ENCODE measurements at regions not wholly inside any gene's neighbourhood (a gene's known extent, or its start where the extent isn't known, plus 50 kb on each side); places are given as distances from the start of the nearest gene placed in this dataset.

DNA sequence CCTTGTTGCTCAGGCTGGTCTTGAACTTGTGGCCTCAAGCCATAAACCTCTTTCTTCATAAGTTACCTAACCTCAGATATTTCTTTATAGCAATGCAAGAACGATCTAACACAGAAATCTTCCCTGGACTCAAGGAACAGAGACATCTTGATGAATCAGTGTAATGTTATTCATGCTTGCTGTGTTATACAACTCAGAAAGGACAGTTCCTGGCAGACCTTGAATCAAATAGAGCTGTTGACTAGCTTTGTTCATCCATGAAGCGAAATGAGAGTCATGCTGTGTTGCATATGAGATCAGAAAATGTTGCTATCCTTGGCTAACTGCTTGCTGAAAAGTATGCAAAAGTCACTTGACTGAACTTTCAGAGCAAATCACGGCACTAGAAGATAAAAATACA, 72.6 kb upstream of the ARHGAP24 start:
- Histone ChIP-seq H3K9me1 (ENCODE audit: control insufficient read depth, insufficient read depth, low read length) (no peaks in the 10 kb centered on the region), H3K9ac (ENCODE audit: insufficient read depth in 1 of 2, low read depth in 2 of 2, low read length in 2 of 2) (no peak overlapping the region), H3K9me3 (replicated peaks; ENCODE audit: control insufficient read depth, insufficient read depth, low read depth, low read length) (no peaks in the 10 kb centered on the region), H3K27ac (ENCODE audit: extremely low read depth, low read depth, low read length) (no peak overlapping the region), H2AFZ (ENCODE audit: low read depth, low read length) (no peak overlapping the region), H3K4me2 (ENCODE audit: insufficient read depth, low read length) (no peak overlapping the region), H3K4me3 (no peak overlapping the region), H3K79me2 (ENCODE audit: control insufficient read depth, insufficient read depth, low read length) (no peaks in the 10 kb centered on the region), H3K36me3 (ENCODE audit: control insufficient read depth, insufficient read depth, low read length) (no peaks in the 10 kb centered on the region), H3K27me3 (ENCODE audit: control insufficient read depth in 2 of 2, insufficient read depth in 2 of 2, low read length in 2 of 2) (no peaks in the 10 kb centered on the region), H4K20me1 (replicated peaks; ENCODE audit: control insufficient read depth, insufficient read depth, low read length) (no peaks in the 10 kb centered on the region), H3K4me1 (replicated peaks in 1 of 2; ENCODE audit: control insufficient read depth in 2 of 2, insufficient read depth in 2 of 2, low read length in 2 of 2) (no peaks in the 10 kb centered on the region)
- 0% methylated on average over 3 of the region's 3 CpGs for WGBS (ENCODE audit: insufficient coverage, low coverage, missing lambda C conversion rate)
- DNase-seq (ENCODE audit: extremely low read depth in 1 of 4, low spot score in 3 of 4) (no peak), ATAC-seq (no peak), FAIRE-seq (no peak)
- ChIA-PET POLR2A (no interaction called here), CTCF (ENCODE audit: low intra/inter-chr PET ratio) (no interaction called here)
- in situ Hi-C loops (cut with MboI) (no loop called here), intact Hi-C loops (cut with micrococcal nuclease) (no loop called here)
- TF ChIP-seq PTBP1 (IDR thresholded peaks at IDR 0.05; ENCODE audit: low read depth, low read length) (no peak), SMARCE1 (IDR thresholded peaks at IDR 0.05) (no peak), NR2C2 (CRISPR knock-in tag; IDR thresholded peaks at IDR 0.05) (no peak), NR2C2 (tag; IDR thresholded peaks at IDR 0.05) (no peak), TEAD4 (IDR thresholded peaks at IDR 0.05; ENCODE audit: low read length) (no peak), TEAD4 (CRISPR knock-in tag; IDR thresholded peaks at IDR 0.05; ENCODE audit: borderline replicate concordance) (no peak), EWSR1 (IDR thresholded peaks at IDR 0.05; ENCODE audit: borderline replicate concordance, low read depth, partially characterized antibody) (no peak), ZNF197 (CRISPR knock-in tag; IDR thresholded peaks at IDR 0.05; ENCODE audit: low read depth) (no peak), ZNF24 (IDR thresholded peaks at IDR 0.05) (no peak), TAF7 (tag; IDR thresholded peaks at IDR 0.05) (no peak)
- no TSS peak for BruUV-seq (replicated peaks)

Data from K562 (cell line).